ENCODE measurements at regions not wholly inside any gene's neighbourhood (a gene's known extent, or its start where the extent isn't known, plus 50 kb on each side); places are given as distances from the start of the nearest gene placed in this dataset.
A peak's percentile ranks its signal among the peaks of the same experiment; 100 is the strongest.
"Not testable (repeated sequence)": the region's sequence is repeated elsewhere in the genome, so short reads cannot be mapped to it uniquely, and the experiment has no call there.

GRCh38 chr1:146386851-146387749 is 158.3 kb upstream of the NOTCH2NLA start:
- H3K36me3 ChIP-seq; H3K27me3 ChIP-seq; H3K9me3 ChIP-seq; intact Hi-C loops (cut with DNase I); H3K4me1 ChIP-seq: not testable (repeated sequence)
- H3K27ac ChIP-seq, result peak overlapping the region; percentile 86 to 95 (median 91)
- 0% methylated on average over 15 to 16 of the region's 39 CpGs for WGBS, 2 donors
- peak; percentile 34 to 85 for TF ChIP-seq POLR2A (IDR thresholded peaks at IDR 0.05)
- peak; percentile 24 to 74 for DNase-seq
- peak overlapping the region in 2 of 3 donors; percentile 27 to 31 for H3K4me3 ChIP-seq (replicated peaks in 1 of 3)

- H3K4me1 ChIP-seq; H3K27me3 ChIP-seq; H3K9me3 ChIP-seq; H3K27ac ChIP-seq; H3K36me3 ChIP-seq; H3K4me3 ChIP-seq (replicated peaks in 1 of 3); intact Hi-C loops (cut with DNase I): not testable (repeated sequence)
- WGBS, 2 donors, result 0 to 31% methylated on average over 2 of the region's 7 CpGs
- peak; percentile 55 to 62 for DNase-seq
Measured at GRCh38 chr1:146381196-146381595, 152.4 kb upstream of the NOTCH2NLA start.

GRCh38 chr1:146376708-146377496 is 148.1 kb upstream of the NOTCH2NLA start:
- H3K9me3 ChIP-seq; H3K4me1 ChIP-seq; H3K27me3 ChIP-seq; H3K4me3 ChIP-seq (replicated peaks in 1 of 3); H3K36me3 ChIP-seq; intact Hi-C loops (cut with DNase I): not testable (repeated sequence)
- TF ChIP-seq POLR2A (IDR thresholded peaks at IDR 0.05), result peak; percentile 68 to 81
- H3K27ac ChIP-seq, result peak overlapping the region; percentile 82 to 94 (median 83)
- DNase-seq, result peak; percentile 74 to 82
- WGBS, 2 donors, result 2 to 3% methylated on average over 30 to 33 of the region's 42 CpGs

- H3K27me3 ChIP-seq; intact Hi-C loops (cut with DNase I); H3K4me1 ChIP-seq; H3K9me3 ChIP-seq; H3K4me3 ChIP-seq (replicated peaks in 1 of 3); H3K36me3 ChIP-seq: not testable (repeated sequence)
- DNase-seq, result peak; percentile 89
- WGBS, 2 donors, result 0% methylated on average over 10 to 12 of the region's 27 CpGs
- H3K27ac ChIP-seq, result peak overlapping the region in 2 of 3 donors; percentile 82 to 83
- TF ChIP-seq POLR2A (IDR thresholded peaks at IDR 0.05), result peak in 1 of 2 donors; percentile 77
Measured at GRCh38 chr1:146376309-146376707, 147.5 kb upstream of the NOTCH2NLA start.

GRCh38 chr1:146375108-146375507 is 146.3 kb upstream of the NOTCH2NLA start:
- H3K4me3 ChIP-seq (replicated peaks in 1 of 3); H3K4me1 ChIP-seq; H3K27ac ChIP-seq; H3K27me3 ChIP-seq; H3K9me3 ChIP-seq; DNase-seq; H3K36me3 ChIP-seq; intact Hi-C loops (cut with DNase I): not testable (repeated sequence)
- 91 to 96% methylated on average over 6 of the region's 6 CpGs for WGBS, 2 donors

GRCh38 chr1:146369940-146370339 is 141.1 kb upstream of the NOTCH2NLA start:
- TF ChIP-seq POLR2A (IDR thresholded peaks at IDR 0.05), result peak in 1 of 2 donors; percentile 17
- H3K27me3 ChIP-seq; H3K9me3 ChIP-seq; H3K4me1 ChIP-seq; intact Hi-C loops (cut with DNase I); H3K36me3 ChIP-seq: not testable (repeated sequence)
- peak; percentile 35 to 42 for DNase-seq
- WGBS, 2 donors, result 2% methylated on average over 9 of the region's 23 CpGs; no CpG with 5 or more reads in 1 of the 2 donors
- H3K27ac ChIP-seq, result peak overlapping the region in 1 of 3 donors; percentile 38
- H3K4me3 ChIP-seq (replicated peaks in 1 of 3), result peak overlapping the region in 2 of 3 donors; percentile 6 to 22

GRCh38 chr1:146355373-146355772 is 126.6 kb upstream of the NOTCH2NLA start:
- intact Hi-C loops (cut with DNase I); H3K27me3 ChIP-seq; H3K9me3 ChIP-seq; DNase-seq; H3K4me3 ChIP-seq (replicated peaks in 1 of 3); H3K36me3 ChIP-seq; H3K27ac ChIP-seq; H3K4me1 ChIP-seq: not testable (repeated sequence)

GRCh38 chr1:146326863-146327262 is 98.0 kb upstream of the NOTCH2NLA start:
- DNase-seq; intact Hi-C loops (cut with DNase I); H3K27me3 ChIP-seq; H3K4me1 ChIP-seq; H3K9me3 ChIP-seq; H3K36me3 ChIP-seq; H3K27ac ChIP-seq; H3K4me3 ChIP-seq (replicated peaks in 1 of 3): not testable (repeated sequence)
- WGBS, 2 donors, result no CpG with 5 or more reads among the region's 1 CpG

GRCh38 chr1:146324463-146324862 is 95.6 kb upstream of the NOTCH2NLA start:
- DNase-seq; H3K36me3 ChIP-seq; intact Hi-C loops (cut with DNase I); H3K9me3 ChIP-seq; H3K4me1 ChIP-seq; H3K4me3 ChIP-seq (replicated peaks in 1 of 3); H3K27me3 ChIP-seq; H3K27ac ChIP-seq: not testable (repeated sequence)
- 86% methylated on average over 2 of the region's 2 CpGs; no CpG with 5 or more reads in 1 of the 2 donors for whole genome bisulfite sequencing, 2 donors

- intact Hi-C loops (cut with DNase I); H3K4me1 ChIP-seq; H3K27me3 ChIP-seq; DNase-seq; H3K4me3 ChIP-seq (replicated peaks in 1 of 3); H3K9me3 ChIP-seq; H3K27ac ChIP-seq; H3K36me3 ChIP-seq: not testable (repeated sequence)
- 100% methylated on average over 1 of the region's 1 CpG; no CpG with 5 or more reads in 1 of the 2 donors for WGBS, 2 donors
Measured at GRCh38 chr1:146323302-146323701, 94.5 kb upstream of the NOTCH2NLA start.

GRCh38 chr1:146322893-146323292 is 94.1 kb upstream of the NOTCH2NLA start:
- H3K4me1 ChIP-seq; H3K27me3 ChIP-seq; H3K9me3 ChIP-seq; intact Hi-C loops (cut with DNase I); H3K27ac ChIP-seq; H3K36me3 ChIP-seq; H3K4me3 ChIP-seq (replicated peaks in 1 of 3); DNase-seq: not testable (repeated sequence)
- no CpG with 5 or more reads among the region's 4 CpGs for WGBS, 2 donors

GRCh38 chr1:146318715-146319114 is 89.9 kb upstream of the NOTCH2NLA start:
- H3K27me3 ChIP-seq; H3K4me3 ChIP-seq (replicated peaks in 1 of 3); DNase-seq; intact Hi-C loops (cut with DNase I); H3K9me3 ChIP-seq; H3K27ac ChIP-seq; H3K4me1 ChIP-seq; H3K36me3 ChIP-seq: not testable (repeated sequence)
- WGBS, 2 donors, result 52 to 100% methylated on average over 1 to 2 of the region's 4 CpGs
